ENCODE measurements at regions not wholly inside any gene's neighbourhood (a gene's known extent, or its start where the extent isn't known, plus 50 kb on each side); places are given as distances from the start of the nearest gene placed in this dataset.
"Not testable (repeated sequence)": the region's sequence is repeated elsewhere in the genome, so short reads cannot be mapped to it uniquely, and the experiment has no call there.

GRCh38 chr13:28607187-28607955, 51.6 kb upstream of the POMP start:
- CTCF ChIA-PET: no interaction called here
- H3K4me3 Mint-ChIP-seq: no peak overlapping the region
- no peak for ATAC-seq (ENCODE audit: low read depth)
- no peak for DNase-seq
- TF ChIP-seq CTCF (IDR thresholded peaks at IDR 0.05): no peak
- H3K36me3 Mint-ChIP-seq (ENCODE audit: low read depth): no peaks in the 10 kb centered on the region
- POLR2A ChIA-PET: no interaction called here
- H3K9me3 Mint-ChIP-seq: no peaks in the 10 kb centered on the region
- intact Hi-C loops (cut with micrococcal nuclease): no loop called here
- no peaks in the 10 kb centered on the region for H3K4me1 Mint-ChIP-seq
- H3K27me3 Mint-ChIP-seq: no peaks in the 10 kb centered on the region
- no peak overlapping the region for H3K27ac Mint-ChIP-seq

- POLR2A ChIA-PET: no interaction called here
- TF ChIP-seq CTCF (IDR thresholded peaks at IDR 0.05): no peak
- CTCF ChIA-PET: no interaction called here
These were observed 52.5 kb upstream of the POMP start for GRCh38 chr13:28606466-28606865.

GRCh38 chr13:28605147-28605546, 53.8 kb upstream of the POMP start:
- DNase-seq; POLR2A ChIA-PET; H3K27ac Mint-ChIP-seq; H3K36me3 Mint-ChIP-seq (ENCODE audit: low read depth); H3K27me3 Mint-ChIP-seq; intact Hi-C loops (cut with micrococcal nuclease); H3K4me3 Mint-ChIP-seq; H3K9me3 Mint-ChIP-seq; H3K4me1 Mint-ChIP-seq; CTCF ChIA-PET; ATAC-seq (ENCODE audit: low read depth): not testable (repeated sequence)

More at GRCh38 chr13:28606466-28606865, 52.5 kb upstream of the POMP start:
- no peaks in the 10 kb centered on the region for H3K36me3 Mint-ChIP-seq (ENCODE audit: low read depth)
- H3K27me3 Mint-ChIP-seq: no peaks in the 10 kb centered on the region
- DNase-seq (no peak), ATAC-seq (ENCODE audit: low read depth) (no peak)
- no peak overlapping the region for H3K4me3 Mint-ChIP-seq
- no peaks in the 10 kb centered on the region for H3K4me1 Mint-ChIP-seq
- no peaks in the 10 kb centered on the region for H3K9me3 Mint-ChIP-seq
- intact Hi-C loops (cut with micrococcal nuclease): no loop called here
- H3K27ac Mint-ChIP-seq: no peak overlapping the region

GRCh38 chr13:28603043-28603664, 55.8 kb upstream of the POMP start:
- H3K27ac Mint-ChIP-seq: no peak overlapping the region
- ChIA-PET CTCF (no interaction called here), POLR2A (no interaction called here)
- H3K4me1 Mint-ChIP-seq: no peaks in the 10 kb centered on the region
- no peaks in the 10 kb centered on the region for H3K27me3 Mint-ChIP-seq
- DNase-seq: no peak
- H3K4me3 Mint-ChIP-seq: no peak overlapping the region
- intact Hi-C loops (cut with micrococcal nuclease): no loop called here
- H3K9me3 Mint-ChIP-seq: no peaks in the 10 kb centered on the region
- no peak for TF ChIP-seq CTCF (IDR thresholded peaks at IDR 0.05)
- ATAC-seq (ENCODE audit: low read depth): no peak
- no peaks in the 10 kb centered on the region for H3K36me3 Mint-ChIP-seq (ENCODE audit: low read depth)

GRCh38 chr13:28602580-28602979, 56.4 kb upstream of the POMP start:
- no peak for TF ChIP-seq CTCF (IDR thresholded peaks at IDR 0.05)
- H3K27ac Mint-ChIP-seq: no peak overlapping the region
- H3K4me3 Mint-ChIP-seq: no peak overlapping the region
- peaks cover under 1% of the 10 kb centered on the region for H3K27me3 Mint-ChIP-seq
- DNase-seq (no peak), ATAC-seq (ENCODE audit: low read depth) (no peak)
- no peaks in the 10 kb centered on the region for H3K36me3 Mint-ChIP-seq (ENCODE audit: low read depth)
- POLR2A ChIA-PET: no interaction called here
- intact Hi-C loops (cut with micrococcal nuclease): no loop called here
- CTCF ChIA-PET: no interaction called here
- no peaks in the 10 kb centered on the region for H3K4me1 Mint-ChIP-seq
- H3K9me3 Mint-ChIP-seq: no peaks in the 10 kb centered on the region

All from activated B cell treated with CpG ODN at 0.5 μM for 24 hours (primary cell).